Panc1 (cell line): ENCODE measurements at regions not wholly inside any gene's neighbourhood (a gene's known extent, or its start where the extent isn't known, plus 50 kb on each side); places are given as distances from the start of the nearest gene placed in this dataset.

Experiments
- ATAC-seq: fragments of 200-7000 bp; cut with Tn5 transposase; 2 replicates; pipeline ENCODE4 v1.9.1; 2020; ENCODE audit warnings: mild to moderate bottlenecking, moderate library complexity
- BruUV-seq: library from RNA; stranded (reverse); fragments of 400-500 nt; replicated peaks from 2 replicates; lab custom pipeline; 2021; lab: Mats Ljungman, UMichigan
- CTCF ChIA-PET: fragments of 300-600 bp; sonication (Branson Sonifier 250); formaldehyde crosslinking; loops from one replicate; lab custom pipeline; 2022; ENCODE audit warnings: antibody characterized with exemption; lab: Charles Lee
- POLR2A ChIA-PET: fragments of 300-600 bp; sonication (Branson Sonifier 250); formaldehyde crosslinking; loops from one replicate; lab custom pipeline; 2022; ENCODE audit warnings: antibody characterized with exemption; lab: Charles Lee
- DNase-seq: peaks from one replicate; pipeline ENCODE4 v3.0.0-alpha.2; 2010; ENCODE audit warnings: low read depth, low spot score
- H3K27ac ChIP-seq: 2 replicates; pipeline ENCODE4 v1.5.1; 2011; ENCODE audit warnings: mild to moderate bottlenecking, low read length, inconsistent platforms
- H3K27me3 ChIP-seq: fragments of 200-500 bp; sonication (Bioruptor generic); 2 replicates; pipeline ENCODE4 v1.6.0; 2014; ENCODE audit warnings: low read length, inconsistent platforms; ENCODE audit not compliant: control insufficient read depth, insufficient read depth
- H3K36me3 ChIP-seq: fragments of 200-500 bp; sonication (Bioruptor generic); 2 replicates; pipeline ENCODE4 v1.5.1; 2014; ENCODE audit warnings: inconsistent platforms, mild to moderate bottlenecking, low read length, moderate library complexity; ENCODE audit not compliant: control insufficient read depth, insufficient read depth
- H3K4me1 ChIP-seq: 2 replicates; pipeline ENCODE4 v1.5.1; 2011; ENCODE audit warnings: inconsistent platforms, mild to moderate bottlenecking, low read length, moderate library complexity; ENCODE audit not compliant: control insufficient read depth, insufficient read depth
- H3K4me3 ChIP-seq, 2 experiments: 2 replicates each; pipeline ENCODE4 v1.5.1; 2011 to 2012; ENCODE audit warnings: low read depth in 2 of 2, low read length in 2 of 2, mild to moderate bottlenecking in 2 of 2, inconsistent platforms in 1 of 2, moderate library complexity in 1 of 2
- H3K9me3 ChIP-seq: fragments of 200-500 bp; sonication (Bioruptor generic); 2 replicates; pipeline ENCODE4 v1.5.1; 2014; ENCODE audit warnings: low read depth, mild to moderate bottlenecking, inconsistent platforms, low read length, moderate library complexity; ENCODE audit not compliant: control insufficient read depth, insufficient read depth
- POLR2AphosphoS5 ChIP-seq: IDR thresholded peaks from 2 replicates; pipeline ENCODE4 v1.6.1; 2012; ENCODE audit warnings: mild to moderate bottlenecking, low read depth, low read length, moderate library complexity
- SIN3A ChIP-seq: IDR thresholded peaks from 2 replicates; pipeline ENCODE4 v1.6.1; 2012; ENCODE audit warnings: low read depth, mild to moderate bottlenecking, low read length, moderate library complexity, borderline replicate concordance; ENCODE audit not compliant: insufficient read depth
- TCF7L2 ChIP-seq: IDR thresholded peaks from 2 replicates; pipeline ENCODE4 v1.6.1; 2011; ENCODE audit warnings: mild to moderate bottlenecking, low read depth, low read length, inconsistent platforms
- in situ Hi-C: cut with HindIII; loops from 2 replicates; pipeline ENCODE4 v1.10.0; 2016; ENCODE audit warnings: low sequenced_read_pairs, low pct_unique_long_range_greater_than_20kb
- intact Hi-C: fragments of 100-400 bp; cut with micrococcal nuclease; formaldehyde crosslinking; loops from one replicate; pipeline ENCODE4 v1.10.0; 2022; ENCODE audit not compliant: unreplicated experiment
- TF ChIP-seq, protein P1 (sequence below): fragments of 450-650 bp; IDR thresholded peaks from 2 replicates; pipeline ENCODE4 v1.5.1; 2017; ENCODE audit warnings: mild to moderate bottlenecking
- TF ChIP-seq, protein P2 (sequence below), 2 experiments: IDR thresholded peaks; 2 replicates each; pipeline ENCODE4 v1.6.1; 2011 to 2012; ENCODE audit warnings: low read depth in 2 of 2, control low read depth in 1 of 2, low read length in 1 of 2, mild to moderate bottlenecking in 1 of 2, moderate library complexity in 1 of 2; ENCODE audit not compliant: insufficient read depth in 1 of 2

DNA sequence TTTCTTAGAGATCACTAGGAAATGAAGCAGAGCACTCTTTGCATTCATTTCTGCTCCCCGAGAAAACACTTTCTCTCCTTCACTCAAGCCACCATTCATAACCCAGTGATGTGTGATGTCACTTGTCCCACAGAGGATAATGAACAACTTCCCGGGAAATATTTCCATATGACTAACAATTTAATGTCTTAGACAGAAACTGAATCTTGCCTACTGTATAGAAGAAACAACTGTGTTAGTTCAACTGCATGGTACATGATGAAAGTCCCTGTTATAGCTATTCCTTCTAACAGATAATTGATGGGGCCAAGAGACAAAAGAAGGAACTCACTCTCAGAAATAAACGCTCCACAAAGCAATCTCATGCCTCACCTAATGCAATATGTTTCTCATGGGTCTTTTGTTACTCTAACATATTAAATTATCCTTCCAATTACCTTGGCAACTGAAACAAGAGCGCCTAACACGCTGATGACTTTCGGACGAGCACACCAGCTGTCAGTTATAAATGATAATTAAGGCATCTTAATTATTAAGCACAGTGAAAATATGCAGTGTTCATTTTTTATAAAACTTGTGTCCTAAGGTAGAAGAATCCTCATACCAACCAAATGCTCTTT, 113.7 kb upstream of the TLR3 start:
- H3K4me1 ChIP-seq, result no peaks in the 10 kb centered on the region
- ChIA-PET CTCF (no interaction called here), POLR2A (no interaction called here)
- H3K36me3 ChIP-seq, result no peaks in the 10 kb centered on the region
- H3K4me3 ChIP-seq, result no peak overlapping the region
- H3K27me3 ChIP-seq, result no peaks in the 10 kb centered on the region
- BruUV-seq, result no TSS peak
- H3K9me3 ChIP-seq, result no peaks in the 10 kb centered on the region
- in situ Hi-C loops (no loop called here), intact Hi-C loops (no loop called here)
- DNase-seq (no peak), ATAC-seq (no peak)
- TF ChIP-seq, protein P1, sequence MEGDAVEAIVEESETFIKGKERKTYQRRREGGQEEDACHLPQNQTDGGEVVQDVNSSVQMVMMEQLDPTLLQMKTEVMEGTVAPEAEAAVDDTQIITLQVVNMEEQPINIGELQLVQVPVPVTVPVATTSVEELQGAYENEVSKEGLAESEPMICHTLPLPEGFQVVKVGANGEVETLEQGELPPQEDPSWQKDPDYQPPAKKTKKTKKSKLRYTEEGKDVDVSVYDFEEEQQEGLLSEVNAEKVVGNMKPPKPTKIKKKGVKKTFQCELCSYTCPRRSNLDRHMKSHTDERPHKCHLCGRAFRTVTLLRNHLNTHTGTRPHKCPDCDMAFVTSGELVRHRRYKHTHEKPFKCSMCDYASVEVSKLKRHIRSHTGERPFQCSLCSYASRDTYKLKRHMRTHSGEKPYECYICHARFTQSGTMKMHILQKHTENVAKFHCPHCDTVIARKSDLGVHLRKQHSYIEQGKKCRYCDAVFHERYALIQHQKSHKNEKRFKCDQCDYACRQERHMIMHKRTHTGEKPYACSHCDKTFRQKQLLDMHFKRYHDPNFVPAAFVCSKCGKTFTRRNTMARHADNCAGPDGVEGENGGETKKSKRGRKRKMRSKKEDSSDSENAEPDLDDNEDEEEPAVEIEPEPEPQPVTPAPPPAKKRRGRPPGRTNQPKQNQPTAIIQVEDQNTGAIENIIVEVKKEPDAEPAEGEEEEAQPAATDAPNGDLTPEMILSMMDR, result no peak
- TF ChIP-seq SIN3A (no peak), POLR2AphosphoS5 (no peak), TCF7L2 (no peak)
- TF ChIP-seq, protein P2, sequence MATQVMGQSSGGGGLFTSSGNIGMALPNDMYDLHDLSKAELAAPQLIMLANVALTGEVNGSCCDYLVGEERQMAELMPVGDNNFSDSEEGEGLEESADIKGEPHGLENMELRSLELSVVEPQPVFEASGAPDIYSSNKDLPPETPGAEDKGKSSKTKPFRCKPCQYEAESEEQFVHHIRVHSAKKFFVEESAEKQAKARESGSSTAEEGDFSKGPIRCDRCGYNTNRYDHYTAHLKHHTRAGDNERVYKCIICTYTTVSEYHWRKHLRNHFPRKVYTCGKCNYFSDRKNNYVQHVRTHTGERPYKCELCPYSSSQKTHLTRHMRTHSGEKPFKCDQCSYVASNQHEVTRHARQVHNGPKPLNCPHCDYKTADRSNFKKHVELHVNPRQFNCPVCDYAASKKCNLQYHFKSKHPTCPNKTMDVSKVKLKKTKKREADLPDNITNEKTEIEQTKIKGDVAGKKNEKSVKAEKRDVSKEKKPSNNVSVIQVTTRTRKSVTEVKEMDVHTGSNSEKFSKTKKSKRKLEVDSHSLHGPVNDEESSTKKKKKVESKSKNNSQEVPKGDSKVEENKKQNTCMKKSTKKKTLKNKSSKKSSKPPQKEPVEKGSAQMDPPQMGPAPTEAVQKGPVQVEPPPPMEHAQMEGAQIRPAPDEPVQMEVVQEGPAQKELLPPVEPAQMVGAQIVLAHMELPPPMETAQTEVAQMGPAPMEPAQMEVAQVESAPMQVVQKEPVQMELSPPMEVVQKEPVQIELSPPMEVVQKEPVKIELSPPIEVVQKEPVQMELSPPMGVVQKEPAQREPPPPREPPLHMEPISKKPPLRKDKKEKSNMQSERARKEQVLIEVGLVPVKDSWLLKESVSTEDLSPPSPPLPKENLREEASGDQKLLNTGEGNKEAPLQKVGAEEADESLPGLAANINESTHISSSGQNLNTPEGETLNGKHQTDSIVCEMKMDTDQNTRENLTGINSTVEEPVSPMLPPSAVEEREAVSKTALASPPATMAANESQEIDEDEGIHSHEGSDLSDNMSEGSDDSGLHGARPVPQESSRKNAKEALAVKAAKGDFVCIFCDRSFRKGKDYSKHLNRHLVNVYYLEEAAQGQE (IDR thresholded peaks at IDR 0.05; ENCODE audit: insufficient read depth in 1 of 2, low read depth in 2 of 2, low read length in 1 of 2), result no peak
- H3K27ac ChIP-seq, result no peak overlapping the region

DNA sequence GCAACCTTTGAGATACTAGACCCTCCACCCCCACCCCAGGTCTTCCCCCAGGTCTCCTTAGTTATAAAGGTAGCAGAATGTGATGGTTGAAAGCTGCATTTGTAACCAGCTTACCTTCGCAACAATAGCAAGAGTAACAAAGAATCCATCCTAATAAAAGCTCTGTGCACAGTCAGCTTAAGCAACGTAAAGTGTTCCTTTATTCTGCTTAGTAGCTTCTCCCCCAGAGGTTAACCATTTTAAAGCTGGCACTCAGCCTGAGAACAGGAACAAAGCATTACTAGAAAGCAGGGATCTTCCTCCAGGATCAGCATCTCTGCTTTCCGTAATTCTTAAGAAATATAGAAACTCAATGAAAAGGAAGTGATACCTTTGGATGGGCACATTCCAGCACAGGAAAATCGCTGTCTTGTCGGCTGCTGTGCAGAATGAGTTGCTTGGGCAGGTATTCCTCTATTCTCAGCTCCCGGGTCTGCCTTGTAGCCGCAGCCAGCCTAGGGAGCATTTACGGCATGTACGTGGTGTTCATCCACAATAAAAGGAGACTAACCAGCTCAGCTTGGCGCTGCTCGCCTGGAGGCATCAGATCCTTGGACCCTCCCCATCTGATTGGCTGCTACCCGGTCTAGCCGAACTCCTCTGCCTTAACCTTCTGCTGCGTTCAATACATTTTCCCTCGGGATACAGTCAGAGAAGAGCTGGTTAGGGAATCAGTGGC, 113.0 kb upstream of the TLR3 start:
- ChIA-PET POLR2A (no interaction called here), CTCF (no interaction called here)
- intact Hi-C loops, result no loop called here
- no peaks in the 10 kb centered on the region for H3K4me1 ChIP-seq
- H3K9me3 ChIP-seq, result no peaks in the 10 kb centered on the region
- TF ChIP-seq TCF7L2 (no peak), SIN3A (no peak), POLR2AphosphoS5 (no peak)
- TF ChIP-seq, protein P2 (IDR thresholded peaks at IDR 0.05; ENCODE audit: insufficient read depth in 1 of 2, low read depth in 2 of 2, low read length in 1 of 2), result no peak
- TF ChIP-seq, protein P1, result no peak
- no TSS peak for BruUV-seq
- no peak overlapping the region for H3K4me3 ChIP-seq
- H3K36me3 ChIP-seq, result no peaks in the 10 kb centered on the region
- ATAC-seq (no peak), DNase-seq (no peak)
- no peaks in the 10 kb centered on the region for H3K27me3 ChIP-seq
- in situ Hi-C loops, result no loop called here
- H3K27ac ChIP-seq, result no peak overlapping the region
